SJSA1 (cell line): ENCODE measurements at regions not wholly inside any gene's neighbourhood (a gene's known extent, or its start where the extent isn't known, plus 50 kb on each side); places are given as distances from the start of the nearest gene placed in this dataset.

ENCODE experiments used
- DNase-seq, 2 experiments: peaks; one replicate each; pipeline ENCODE4 v3.0.0-alpha.2; 2015 to 2020; ENCODE audit warnings: low spot score in 2 of 2, low read depth in 1 of 2
- H3K27ac ChIP-seq: fragments of 250-450 bp; sonication (Bioruptor Pico); 2 replicates; pipeline ENCODE4 v1.5.1; 2020; ENCODE audit warnings: mild to moderate bottlenecking, moderate library complexity
- H3K27me3 ChIP-seq: fragments of 250-450 bp; sonication (Bioruptor Pico); replicated peaks from 2 replicates; pipeline ENCODE4 v1.5.1; 2020; ENCODE audit warnings: mild to moderate bottlenecking, moderate library complexity
- H3K36me3 ChIP-seq: fragments of 250-450 bp; sonication (Bioruptor Pico); 2 replicates; pipeline ENCODE4 v1.5.1; 2020; ENCODE audit warnings: mild to moderate bottlenecking
- H3K4me1 ChIP-seq: fragments of 250-450 bp; sonication (Bioruptor Pico); replicated peaks from 2 replicates; pipeline ENCODE4 v1.6.1; 2021; ENCODE audit warnings: mild to moderate bottlenecking
- H3K4me3 ChIP-seq: fragments of 250-450 bp; sonication (Bioruptor Pico); 2 replicates; pipeline ENCODE4 v1.5.1; 2020; ENCODE audit warnings: mild to moderate bottlenecking
- H3K9me3 ChIP-seq: fragments of 250-450 bp; sonication (Bioruptor Pico); replicated peaks from 2 replicates; pipeline ENCODE4 v1.5.1; 2020; ENCODE audit warnings: mild to moderate bottlenecking

GRCh38 chr15:55007561-55007960 is 189.2 kb downstream of the RSL24D1 start:
- Histone ChIP-seq H3K4me1 (no peaks in the 10 kb centered on the region), H3K27me3 (no peaks in the 10 kb centered on the region), H3K4me3 (no peak overlapping the region), H3K9me3 (peaks cover 2% of the 10 kb centered on the region), H3K36me3 (no peaks in the 10 kb centered on the region), H3K27ac (no peak overlapping the region)
- no peak for DNase-seq

GRCh38 chr15:55005679-55006078 is 191.1 kb downstream of the RSL24D1 start:
- Histone ChIP-seq H3K4me1 (no peaks in the 10 kb centered on the region), H3K27me3 (no peaks in the 10 kb centered on the region), H3K4me3 (no peak overlapping the region), H3K36me3 (no peaks in the 10 kb centered on the region), H3K9me3 (peaks cover 2% of the 10 kb centered on the region; the same call in 1 of the 2 replicates), H3K27ac (no peak overlapping the region)
- no peak for DNase-seq

- Histone ChIP-seq H3K27me3 (no peaks in the 10 kb centered on the region), H3K27ac (no peak overlapping the region), H3K36me3 (no peaks in the 10 kb centered on the region), H3K9me3 (peaks cover 2% of the 10 kb centered on the region; the same call in 1 of the 2 replicates), H3K4me3 (no peak overlapping the region), H3K4me1 (no peaks in the 10 kb centered on the region)
- DNase-seq, result no peak
These were observed 192.5 kb downstream of the RSL24D1 start for GRCh38 chr15:55003965-55004873.

- Histone ChIP-seq H3K4me3 (no peak overlapping the region), H3K9me3 (no peaks in the 10 kb centered on the region; the same call in 1 of the 2 replicates), H3K4me1 (no peaks in the 10 kb centered on the region), H3K27ac (no peak overlapping the region), H3K36me3 (no peaks in the 10 kb centered on the region), H3K27me3 (no peaks in the 10 kb centered on the region)
- no peak for DNase-seq
These were observed 198.1 kb downstream of the RSL24D1 start for GRCh38 chr15:54998661-54999060.

- no peaks in the 10 kb centered on the region for H3K27me3 ChIP-seq
- DNase-seq, result no peak
- H3K4me3 ChIP-seq, result no peak overlapping the region
- no peaks in the 10 kb centered on the region for H3K36me3 ChIP-seq
- no peaks in the 10 kb centered on the region for H3K9me3 ChIP-seq
- no peaks in the 10 kb centered on the region for H3K4me1 ChIP-seq
- no peak overlapping the region for H3K27ac ChIP-seq
These were observed 205.9 kb downstream of the RSL24D1 start for GRCh38 chr15:54990793-54991192.

GRCh38 chr15:54987881-54988280 is 208.9 kb downstream of the RSL24D1 start:
- Histone ChIP-seq H3K27me3 (no peaks in the 10 kb centered on the region), H3K9me3 (no peaks in the 10 kb centered on the region; the same call in 1 of the 2 replicates), H3K4me1 (no peaks in the 10 kb centered on the region), H3K36me3 (no peaks in the 10 kb centered on the region), H3K27ac (no peak overlapping the region), H3K4me3 (no peak overlapping the region)
- no peak for DNase-seq

GRCh38 chr15:54979964-54980363 is 216.8 kb downstream of the RSL24D1 start:
- no peaks in the 10 kb centered on the region for H3K4me1 ChIP-seq
- H3K27me3 ChIP-seq, result no peaks in the 10 kb centered on the region
- H3K4me3 ChIP-seq, result no peak overlapping the region
- H3K9me3 ChIP-seq, result no peaks in the 10 kb centered on the region; the same call in none of the 2 replicates
- H3K27ac ChIP-seq, result no peak overlapping the region
- H3K36me3 ChIP-seq, result no peaks in the 10 kb centered on the region
- DNase-seq, result no peak

- Histone ChIP-seq H3K27me3 (no peaks in the 10 kb centered on the region), H3K27ac (no peak overlapping the region), H3K4me1 (no peaks in the 10 kb centered on the region), H3K9me3 (peaks cover 4% of the 10 kb centered on the region; the same call in 1 of the 2 replicates), H3K4me3 (no peak overlapping the region), H3K36me3 (no peaks in the 10 kb centered on the region)
- no peak for DNase-seq
These were observed 234.1 kb downstream of the RSL24D1 start for GRCh38 chr15:54962637-54963036.

GRCh38 chr15:54960266-54960665 is 236.5 kb downstream of the RSL24D1 start:
- H3K27me3 ChIP-seq, result no peaks in the 10 kb centered on the region

GRCh38 chr15:54941417-54941816 is 255.3 kb downstream of the RSL24D1 start:
- H3K27ac ChIP-seq, result no peak overlapping the region
- H3K4me3 ChIP-seq, result no peak overlapping the region
- DNase-seq, result no peak
- H3K36me3 ChIP-seq, result no peaks in the 10 kb centered on the region
- H3K4me1 ChIP-seq, result no peaks in the 10 kb centered on the region
- H3K27me3 ChIP-seq, result no peaks in the 10 kb centered on the region
- no peaks in the 10 kb centered on the region for H3K9me3 ChIP-seq

More at GRCh38 chr15:54960266-54960665, 236.5 kb downstream of the RSL24D1 start:
- Histone ChIP-seq H3K4me1 (no peaks in the 10 kb centered on the region), H3K9me3 (peaks cover 6% of the 10 kb centered on the region), H3K27ac (no peak overlapping the region), H3K4me3 (no peak overlapping the region), H3K36me3 (no peaks in the 10 kb centered on the region)
- no peak for DNase-seq

- no peak overlapping the region for H3K4me3 ChIP-seq
- no peaks in the 10 kb centered on the region for H3K27me3 ChIP-seq
These were observed 279.4 kb downstream of the RSL24D1 start for GRCh38 chr15:54917312-54917711.

GRCh38 chr15:54915380-54915779 is 281.4 kb downstream of the RSL24D1 start:
- no peak overlapping the region for H3K4me3 ChIP-seq
- H3K4me1 ChIP-seq, result no peaks in the 10 kb centered on the region
- H3K27me3 ChIP-seq, result no peaks in the 10 kb centered on the region
- no peak for DNase-seq
- H3K27ac ChIP-seq, result no peak overlapping the region
- H3K9me3 ChIP-seq, result no peaks in the 10 kb centered on the region; the same call in 1 of the 2 replicates
- no peaks in the 10 kb centered on the region for H3K36me3 ChIP-seq

More at GRCh38 chr15:54917312-54917711, 279.4 kb downstream of the RSL24D1 start:
- no peak overlapping the region for H3K27ac ChIP-seq
- H3K36me3 ChIP-seq, result no peaks in the 10 kb centered on the region
- DNase-seq, result no peak
- H3K4me1 ChIP-seq, result no peaks in the 10 kb centered on the region
- H3K9me3 ChIP-seq, result no peaks in the 10 kb centered on the region; the same call in 1 of the 2 replicates

- no peaks in the 10 kb centered on the region for H3K36me3 ChIP-seq
- no peaks in the 10 kb centered on the region for H3K9me3 ChIP-seq
- no peak overlapping the region for H3K27ac ChIP-seq
- H3K27me3 ChIP-seq, result no peaks in the 10 kb centered on the region
- H3K4me1 ChIP-seq, result no peaks in the 10 kb centered on the region
- no peak for DNase-seq
- H3K4me3 ChIP-seq, result no peak overlapping the region
These were observed 312.4 kb downstream of the RSL24D1 start for GRCh38 chr15:54884312-54884711.

GRCh38 chr15:54859982-54860381 is 336.8 kb downstream of the RSL24D1 start:
- Histone ChIP-seq H3K27ac (no peak overlapping the region), H3K4me1 (no peaks in the 10 kb centered on the region), H3K36me3 (no peaks in the 10 kb centered on the region), H3K9me3 (no peaks in the 10 kb centered on the region), H3K27me3 (no peaks in the 10 kb centered on the region), H3K4me3 (no peak overlapping the region)
- no peak for DNase-seq
